H9 (cell line): ENCODE measurements at regions not wholly inside any gene's neighbourhood (a gene's known extent, or its start where the extent isn't known, plus 50 kb on each side); places are given as distances from the start of the nearest gene placed in this dataset.
A peak's percentile ranks its signal among the peaks of the same experiment; 100 is the strongest.
"Not testable (repeated sequence)": the region's sequence is repeated elsewhere in the genome, so short reads cannot be mapped to it uniquely, and the experiment has no call there.

Experiments used
- DNase-seq: peaks from one replicate; pipeline ENCODE4 v3.0.0-alpha.2; 2017
- H2AFZ ChIP-seq: one replicate; pipeline ENCODE4 v1.6.1; 2013; ENCODE audit warnings: mild to moderate bottlenecking, low read length, control low read depth, moderate library complexity
- H2AK5ac ChIP-seq: 2 replicates; pipeline ENCODE4 v1.6.1; 2013; ENCODE audit warnings: low read length, control low read depth, mixed read lengths; ENCODE audit not compliant: insufficient read length
- H2BK120ac ChIP-seq: one replicate; pipeline ENCODE4 v1.6.1; 2013; ENCODE audit warnings: low read depth, mild to moderate bottlenecking, low read length, control low read depth, inconsistent platforms; ENCODE audit not compliant: poor library complexity, severe bottlenecking
- H2BK12ac ChIP-seq: 2 replicates; pipeline ENCODE4 v1.6.1; 2013; ENCODE audit warnings: low read length, control low read depth, mixed read lengths, low read depth; ENCODE audit not compliant: insufficient read length
- H2BK15ac ChIP-seq: 2 replicates; pipeline ENCODE4 v1.6.1; 2013; ENCODE audit warnings: low read depth, low read length, control low read depth
- H2BK20ac ChIP-seq: one replicate; pipeline ENCODE4 v1.6.1; 2013; ENCODE audit warnings: low read depth, mild to moderate bottlenecking, low read length, control low read depth, inconsistent platforms; ENCODE audit not compliant: poor library complexity, severe bottlenecking
- H2BK5ac ChIP-seq: 2 replicates; pipeline ENCODE4 v1.6.1; 2013; ENCODE audit warnings: low read length, control low read depth, mixed read lengths; ENCODE audit not compliant: insufficient read length
- H3K14ac ChIP-seq: 2 replicates; pipeline ENCODE4 v1.6.1; 2013; ENCODE audit warnings: low read length, control low read depth; ENCODE audit not compliant: insufficient read depth
- H3K18ac ChIP-seq: 2 replicates; pipeline ENCODE4 v1.6.1; 2013; ENCODE audit warnings: low read depth, mild to moderate bottlenecking, mixed read lengths, low read length, control low read depth; ENCODE audit not compliant: insufficient read length
- H3K23ac ChIP-seq: 2 replicates; pipeline ENCODE4 v1.6.1; 2013; ENCODE audit warnings: low read length, control low read depth, mixed read lengths, low read depth; ENCODE audit not compliant: insufficient read length
- H3K23me2 ChIP-seq: 2 replicates; pipeline ENCODE4 v1.6.1; 2013; ENCODE audit warnings: low read depth, mild to moderate bottlenecking, mixed read lengths, low read length, control low read depth; ENCODE audit not compliant: insufficient read length, poor library complexity, severe bottlenecking
- H3K27ac ChIP-seq: 2 replicates; pipeline ENCODE4 v1.5.1; 2013; ENCODE audit warnings: low read length, control low read depth, mixed read lengths, low read depth; ENCODE audit not compliant: insufficient read length
- H3K27me3 ChIP-seq: 2 replicates; pipeline ENCODE4 v1.6.1; 2013; ENCODE audit warnings: low read length, control low read depth, inconsistent platforms; ENCODE audit not compliant: insufficient read depth
- H3K4ac ChIP-seq: 2 replicates; pipeline ENCODE4 v1.6.1; 2013; ENCODE audit warnings: low read depth, mild to moderate bottlenecking, control low read depth, inconsistent platforms, low read length, moderate library complexity
- H3K4me1 ChIP-seq: 2 replicates; pipeline ENCODE4 v1.6.1; 2013; ENCODE audit warnings: low read length, control low read depth, inconsistent platforms; ENCODE audit not compliant: insufficient read depth
- H3K4me2 ChIP-seq: 2 replicates; pipeline ENCODE4 v1.6.1; 2013; ENCODE audit warnings: low read length, control low read depth, mixed read lengths; ENCODE audit not compliant: insufficient read length, insufficient read depth
- H3K56ac ChIP-seq: 2 replicates; pipeline ENCODE4 v1.6.1; 2013; ENCODE audit warnings: low read depth, mild to moderate bottlenecking, mixed read lengths, low read length, control low read depth; ENCODE audit not compliant: insufficient read length
- H3K79me1 ChIP-seq: 2 replicates; pipeline ENCODE4 v1.6.1; 2013; ENCODE audit warnings: low read depth, mild to moderate bottlenecking, moderate library complexity, low read length, control low read depth, inconsistent platforms; ENCODE audit not compliant: insufficient read depth, poor library complexity, severe bottlenecking
- H3K79me2 ChIP-seq: 2 replicates; pipeline ENCODE4 v1.6.1; 2013; ENCODE audit warnings: low read length, control low read depth, inconsistent platforms; ENCODE audit not compliant: insufficient read depth
- H3K9ac ChIP-seq: 2 replicates; pipeline ENCODE4 v1.6.1; 2013; ENCODE audit warnings: low read length, control low read depth, mixed read lengths; ENCODE audit not compliant: insufficient read length; ENCODE audit errors: extremely low read depth
- H3K9me3 ChIP-seq: one replicate; pipeline ENCODE4 v1.6.1; 2013; ENCODE audit warnings: low read depth, low read length, inconsistent platforms; ENCODE audit not compliant: control insufficient read depth
- H3T11ph ChIP-seq: one replicate; pipeline ENCODE4 v1.6.1; 2013; ENCODE audit warnings: mild to moderate bottlenecking, low read length, control low read depth, inconsistent platforms
- H4K20me1 ChIP-seq: one replicate; pipeline ENCODE4 v1.6.1; 2013; ENCODE audit not compliant: control insufficient read depth, insufficient read length, insufficient read depth
- H4K5ac ChIP-seq: 2 replicates; pipeline ENCODE4 v1.6.1; 2013; ENCODE audit warnings: low read depth, mild to moderate bottlenecking, mixed read lengths, low read length, control low read depth; ENCODE audit not compliant: insufficient read length
- H4K8ac ChIP-seq: replicated peaks from 2 replicates; pipeline ENCODE4 v1.6.1; 2013; ENCODE audit warnings: low read length, control low read depth, mixed read lengths, low read depth; ENCODE audit not compliant: insufficient read length
- H4K91ac ChIP-seq: 2 replicates; pipeline ENCODE4 v1.6.1; 2013; ENCODE audit warnings: low read depth, mild to moderate bottlenecking, moderate library complexity, mixed read lengths, low read length, control low read depth; ENCODE audit not compliant: insufficient read length
- H3K27ac Mint-ChIP-seq, 3 experiments: 2 replicates in 2 of 3; 3 replicates in 1 of 3; pipeline ENCODE4 v1.8.0; 2020 to 2021; ENCODE audit warnings: mixed read lengths in 3 of 3, mild to moderate bottlenecking in 1 of 3, moderate library complexity in 1 of 3
- H3K27me3 Mint-ChIP-seq: 2 replicates; pipeline ENCODE4 v1.8.0; 2021; ENCODE audit warnings: low read depth, mild to moderate bottlenecking, moderate library complexity, mixed read lengths
- H3K36me3 Mint-ChIP-seq, 3 experiments: 2 replicates in 2 of 3; 3 replicates in 1 of 3; pipeline ENCODE4 v1.8.0; 2020 to 2021; ENCODE audit warnings: low read depth in 3 of 3, mixed read lengths in 3 of 3; ENCODE audit not compliant: insufficient read depth in 1 of 3
- H3K4me1 Mint-ChIP-seq, 2 experiments: 2 replicates each; pipeline ENCODE4 v1.8.0; 2020; ENCODE audit warnings: mixed read lengths in 2 of 2
- H3K4me3 Mint-ChIP-seq, 2 experiments: 2 replicates in 1 of 2; 3 replicates in 1 of 2; pipeline ENCODE4 v1.8.0; 2020 to 2021; ENCODE audit warnings: mild to moderate bottlenecking in 2 of 2, mixed read lengths in 2 of 2, moderate library complexity in 1 of 2
- H3K9me3 Mint-ChIP-seq, 2 experiments: 2 replicates in 1 of 2; 3 replicates in 1 of 2; pipeline ENCODE4 v1.8.0; 2020; ENCODE audit warnings: mild to moderate bottlenecking in 2 of 2, mixed read lengths in 2 of 2, moderate library complexity in 1 of 2
- CTCF ChIP-seq: fragments of 200-600 bp; sonication (generic); conservative IDR thresholded peaks from 3 replicates; pipeline ENCODE4 v1.8.0; 2021; ENCODE audit warnings: antibody characterized with exemption, mild to moderate bottlenecking
- WGBS: extraction: QIAGEN DNeasy Blood & Tissue Kit; methylation state at CpG from one replicate; pipeline ENCODE4 v1.1.7; 2013; ENCODE audit warnings: missing lambda C conversion rate, low lambda C conversion rate, mixed read lengths; ENCODE audit not compliant: insufficient read length; ENCODE audit errors: extremely low coverage; 5-methylcytosine and 5-hydroxymethylcytosine counted together

GRCh38 chr4:179719766-179720450, 2277.7 kb upstream of the AGA start:
- Histone ChIP-seq H3K79me2 (no peaks in the 10 kb centered on the region), H4K8ac (no peak overlapping the region), H3K4me1 (no peaks in the 10 kb centered on the region), H3T11ph (no peak overlapping the region), H3K18ac (no peak overlapping the region), H2BK5ac (no peak overlapping the region), H3K9ac (no peak overlapping the region), H3K9me3 (no peaks in the 10 kb centered on the region), H3K27me3 (no peaks in the 10 kb centered on the region), H3K14ac (no peak overlapping the region), H3K23ac (no peak overlapping the region), H2BK120ac (no peak overlapping the region), H3K4me2 (no peak overlapping the region), H2BK20ac (no peak overlapping the region), H3K4ac (no peak overlapping the region), H4K20me1 (no peaks in the 10 kb centered on the region), H2AFZ (no peak overlapping the region), H2BK15ac (no peak overlapping the region), H4K5ac (no peak overlapping the region), H2BK12ac (no peak overlapping the region), H3K79me1 (no peaks in the 10 kb centered on the region), H3K23me2 (no peaks in the 10 kb centered on the region), H2AK5ac (no peak overlapping the region), H3K27ac (no peak overlapping the region), H4K91ac (no peak overlapping the region), H3K56ac (no peak overlapping the region)
- DNase-seq: no peak
- TF ChIP-seq CTCF: no peak
- Mint-ChIP-seq H3K4me3 (no peak overlapping the region), H3K4me1 (no peaks in the 10 kb centered on the region), H3K9me3 (peaks cover 17 to 34% of the 10 kb centered on the region in 2 experiments), H3K27me3 (no peaks in the 10 kb centered on the region), H3K27ac (no peak overlapping the region), H3K36me3 (peaks cover 15 to 30% (median 24%) of the 10 kb centered on the region in 3 experiments)
- WGBS: no CpG with 5 or more reads among the region's 8 CpGs

- Mint-ChIP-seq H3K27ac (peak overlapping the region in 1 of 3 experiments; percentile 88; a peak in 2 of 7 replicates), H3K36me3 (peaks cover 7 to 30% (median 17%) of the 10 kb centered on the region in 3 experiments), H3K9me3 (peaks cover 7 to 34% of the 10 kb centered on the region in 2 experiments), H3K4me1 (peaks cover 22 to 26% of the 10 kb centered on the region in 2 experiments)
- WGBS: no CpG with 5 or more reads among the region's 6 CpGs
- not testable (repeated sequence) for H3K4me3 Mint-ChIP-seq, H2BK5ac ChIP-seq, H2BK120ac ChIP-seq, H4K20me1 ChIP-seq, H3T11ph ChIP-seq, H3K27me3 Mint-ChIP-seq, H3K27ac ChIP-seq, H2BK15ac ChIP-seq, H2BK20ac ChIP-seq, H3K9ac ChIP-seq, H3K79me2 ChIP-seq, H2AFZ ChIP-seq, H3K56ac ChIP-seq, H3K18ac ChIP-seq, H3K23ac ChIP-seq, H2AK5ac ChIP-seq, H3K4me1 ChIP-seq, H3K27me3 ChIP-seq, H3K9me3 ChIP-seq, H3K79me1 ChIP-seq, H3K4ac ChIP-seq, DNase-seq, H2BK12ac ChIP-seq, H4K8ac ChIP-seq, H3K4me2 ChIP-seq, H3K14ac ChIP-seq, H4K91ac ChIP-seq, H4K5ac ChIP-seq, H3K23me2 ChIP-seq
These were observed 2284.3 kb upstream of the AGA start for GRCh38 chr4:179726491-179726890.
